HG03064 (cell line): ENCODE measurements at regions not wholly inside any gene's neighbourhood (a gene's known extent, or its start where the extent isn't known, plus 50 kb on each side); places are given as distances from the start of the nearest gene placed in this dataset.
A peak's percentile ranks its signal among the peaks of the same experiment; 100 is the strongest.
"Not testable (repeated sequence)": the region's sequence is repeated elsewhere in the genome, so short reads cannot be mapped to it uniquely, and the experiment has no call there.

ENCODE experiments used
- ATAC-seq: cut with Tn5 transposase; IDR thresholded peaks from one replicate; pipeline ENCODE4 v1.9.1; 2021; ENCODE audit warnings: low read depth; ENCODE audit not compliant: unreplicated experiment

GRCh38 chr20:29411458-29411820, 1846.0 kb upstream of the DEFB115 start:
- ATAC-seq: not testable (repeated sequence)

DNA sequence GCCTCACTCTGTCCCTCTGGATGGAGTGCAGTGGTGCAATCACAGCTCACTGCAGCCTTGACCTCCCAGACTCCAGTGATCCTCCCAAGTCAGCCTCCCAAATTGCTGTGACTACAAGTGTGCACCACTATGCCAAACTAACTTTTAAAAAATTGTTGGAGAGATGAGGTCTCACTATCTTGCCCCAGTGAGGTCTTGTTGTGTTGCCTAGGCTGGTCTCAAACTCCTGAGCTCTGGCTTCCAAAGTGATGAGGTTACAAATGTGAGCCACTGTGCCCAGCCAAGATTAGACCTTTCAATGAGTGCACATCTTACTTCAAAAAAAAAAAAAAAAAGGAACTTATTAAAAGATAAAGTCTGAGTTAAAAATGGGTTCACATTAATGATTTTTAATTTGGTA, 1838.1 kb upstream of the DEFB115 start:
- ATAC-seq: no peak

DNA sequence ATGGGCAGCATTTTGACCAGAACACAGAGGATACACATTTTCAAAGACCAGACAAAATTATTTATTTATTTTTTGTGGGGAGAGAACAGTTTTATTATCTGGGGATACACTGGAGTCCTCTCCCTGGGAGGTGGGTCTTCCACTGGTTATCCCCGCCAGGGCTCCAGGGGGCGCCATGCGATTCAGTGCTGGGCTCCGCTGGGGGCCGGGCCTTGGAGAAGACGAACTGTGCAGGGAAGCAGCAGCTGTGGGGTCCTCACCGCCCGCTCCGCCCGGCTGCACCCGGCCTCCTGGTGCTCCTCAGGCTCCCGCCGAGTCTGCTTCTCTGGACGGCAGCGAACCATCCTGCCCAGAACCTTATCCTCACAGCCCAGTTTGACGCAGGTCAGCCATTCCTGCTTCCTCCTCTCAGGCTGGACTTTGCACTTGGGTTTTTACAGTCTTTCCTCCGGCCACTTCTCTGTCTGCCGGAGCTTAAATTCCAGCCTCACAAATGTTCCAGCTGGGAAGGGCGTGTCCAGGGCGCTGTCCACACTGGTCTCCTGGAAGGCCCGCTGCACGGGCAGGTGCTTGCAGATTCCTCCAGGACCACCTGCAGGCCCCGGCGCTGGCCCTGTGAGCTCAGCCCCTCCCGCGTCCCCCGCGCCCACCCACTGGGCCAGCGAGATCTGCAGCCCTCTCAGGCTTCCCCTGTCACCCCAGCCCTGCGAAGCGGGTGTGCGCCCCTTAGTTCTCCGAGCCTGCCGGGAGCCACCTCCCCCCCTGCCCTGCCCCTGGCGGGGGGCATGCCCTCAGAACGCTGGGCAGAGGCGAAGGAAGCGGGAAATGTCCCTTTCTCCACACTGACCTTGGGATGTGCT, 1830.0 kb upstream of the DEFB115 start:
- ATAC-seq: no peak

DNA sequence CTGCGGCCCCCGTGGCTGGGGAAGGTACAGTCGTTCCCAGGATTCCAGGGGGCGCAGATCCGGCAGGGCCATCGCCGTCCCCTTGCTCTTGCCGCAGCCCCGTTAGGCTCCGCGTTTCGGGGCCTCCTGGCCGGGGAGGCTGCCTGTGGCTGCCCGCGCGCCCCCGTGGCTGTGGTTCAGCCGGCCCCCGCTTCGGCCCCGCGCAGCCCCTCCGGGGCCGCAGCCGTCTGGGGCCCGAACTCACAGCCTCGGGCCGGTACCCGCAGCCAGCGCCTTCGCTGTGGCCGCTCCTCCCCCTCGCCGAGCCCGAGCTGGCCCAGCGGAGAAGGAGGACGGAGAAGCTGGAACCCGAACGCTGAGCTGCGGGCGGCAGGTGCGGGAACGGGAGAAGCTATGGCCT, 1826.9 kb upstream of the DEFB115 start:
- no peak for ATAC-seq

- ATAC-seq: not testable (repeated sequence)
Measured at GRCh38 chr20:29440721-29441120, 1816.7 kb upstream of the DEFB115 start.

GRCh38 chr20:29443206-29443781, 1814.2 kb upstream of the DEFB115 start:
- not testable (repeated sequence) for ATAC-seq

GRCh38 chr20:29443819-29444218, 1813.6 kb upstream of the DEFB115 start:
- ATAC-seq: peak; percentile 76

- not testable (repeated sequence) for ATAC-seq
Measured at GRCh38 chr20:29445050-29445907, 1812.2 kb upstream of the DEFB115 start.

DNA sequence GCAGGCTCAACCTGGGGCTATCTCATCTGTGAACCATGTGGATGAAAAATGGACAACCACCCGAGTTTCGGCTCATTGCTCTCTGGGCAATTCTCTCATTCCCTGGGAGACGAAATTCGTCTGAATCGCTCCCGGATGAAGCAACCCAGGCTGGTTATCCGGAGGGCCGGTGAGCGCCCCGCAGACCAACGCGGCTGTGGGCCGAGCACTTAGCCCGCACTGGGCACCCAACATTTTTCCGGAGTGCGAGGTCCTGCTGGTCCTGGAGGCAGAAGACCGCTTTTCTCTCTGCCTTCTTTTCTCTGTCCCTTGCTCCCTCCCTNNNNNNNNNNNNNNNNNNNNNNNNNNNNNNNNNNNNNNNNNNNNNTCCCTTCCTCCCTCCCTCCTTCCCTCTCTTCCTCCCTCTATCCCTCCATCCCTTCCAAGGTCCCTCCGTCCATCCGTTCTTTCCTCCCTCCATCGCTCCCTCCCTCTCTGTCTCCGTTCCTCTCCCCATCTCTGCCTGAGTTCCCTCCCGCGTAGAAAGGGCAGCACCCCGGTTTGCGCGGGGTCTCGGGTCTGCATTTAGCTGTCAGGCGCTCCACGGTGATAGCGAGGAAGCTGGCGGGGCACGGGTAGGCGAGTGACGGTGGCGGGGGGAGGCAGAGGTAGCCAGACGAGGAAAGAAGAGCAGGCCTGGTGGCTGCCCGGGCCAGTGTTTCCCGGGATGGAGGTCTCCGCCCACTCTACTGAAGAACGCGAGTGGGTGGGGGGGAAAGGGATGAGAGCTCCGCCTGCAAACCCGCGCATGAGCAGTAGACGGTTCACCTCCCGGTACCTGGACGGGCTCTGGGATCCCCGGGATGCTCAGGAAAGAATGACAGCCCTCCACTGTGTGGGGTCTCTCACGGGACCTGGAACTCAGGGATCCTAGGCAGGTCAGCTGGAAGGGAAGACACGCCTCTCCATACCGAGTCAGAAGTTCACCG, 1809.7 kb upstream of the DEFB115 start:
- not testable (repeated sequence) for ATAC-seq

DNA sequence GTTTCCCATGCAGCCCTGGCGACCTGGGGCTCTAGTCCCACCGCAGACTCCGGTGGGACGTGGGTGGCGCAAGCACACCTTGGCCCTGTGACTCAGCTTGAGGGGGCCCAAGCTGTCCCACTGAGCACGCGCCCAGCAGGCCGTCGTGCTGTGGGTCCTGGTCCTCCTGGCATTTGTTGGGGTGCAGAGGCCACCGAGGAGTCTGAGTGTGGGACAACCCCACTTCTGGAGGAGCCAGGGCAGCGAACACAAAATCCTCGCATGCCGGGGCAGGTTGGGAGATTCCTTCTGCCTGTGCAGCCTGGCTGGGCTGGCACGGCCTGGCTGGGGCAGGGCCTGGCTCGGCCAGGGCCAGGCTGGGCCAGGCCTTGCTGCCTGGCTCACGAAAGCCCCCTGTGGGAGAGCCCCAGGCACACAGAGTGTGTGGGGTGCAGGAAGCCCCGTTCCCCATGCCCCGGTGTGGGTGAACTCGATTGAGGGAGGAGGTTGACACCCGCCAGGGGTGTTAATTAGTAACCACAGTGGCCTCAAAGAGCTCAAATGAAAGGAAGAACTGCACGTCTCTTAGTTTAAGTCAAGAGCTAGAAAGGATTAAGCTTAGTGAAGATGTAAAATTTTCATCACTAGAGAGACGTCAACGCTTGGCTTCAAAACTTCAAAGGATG, 1808.5 kb upstream of the DEFB115 start:
- no peak for ATAC-seq

- no peak for ATAC-seq
Measured at GRCh38 chr20:29452186-29452585, 1805.3 kb upstream of the DEFB115 start.

DNA sequence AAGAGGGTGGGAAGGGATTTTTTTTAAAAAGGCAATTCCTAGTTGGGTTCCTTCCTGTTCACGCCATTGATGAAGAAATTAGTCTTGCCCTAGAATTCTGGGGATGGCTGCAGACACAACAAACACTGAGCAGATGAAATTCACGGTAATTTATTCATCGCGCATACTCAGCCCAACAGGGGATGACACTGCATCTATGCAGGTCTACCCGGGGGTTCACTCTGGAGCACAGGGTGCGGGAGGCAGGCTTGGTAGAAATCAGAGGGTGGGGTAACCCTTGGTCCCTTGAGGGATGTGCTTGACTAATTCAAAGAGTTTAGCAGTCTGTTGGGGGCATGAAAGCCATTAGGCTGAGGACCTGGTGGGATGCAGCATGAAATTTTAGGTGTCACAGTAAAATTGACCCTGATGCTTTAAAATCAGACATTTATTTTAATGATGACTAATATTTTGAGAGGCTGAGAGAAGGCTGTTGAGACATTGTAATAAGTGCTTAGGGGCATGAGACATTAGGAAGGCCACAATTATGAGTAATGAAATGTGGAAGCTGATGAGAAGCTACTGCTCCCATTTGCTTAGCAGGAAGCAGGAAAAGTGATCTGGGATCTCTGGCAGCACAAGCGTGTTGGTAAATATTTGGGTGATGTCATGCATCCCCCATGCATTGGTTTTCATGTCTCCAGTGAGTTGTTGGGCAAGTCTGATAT, 1800.3 kb upstream of the DEFB115 start:
- not testable (repeated sequence) for ATAC-seq

DNA sequence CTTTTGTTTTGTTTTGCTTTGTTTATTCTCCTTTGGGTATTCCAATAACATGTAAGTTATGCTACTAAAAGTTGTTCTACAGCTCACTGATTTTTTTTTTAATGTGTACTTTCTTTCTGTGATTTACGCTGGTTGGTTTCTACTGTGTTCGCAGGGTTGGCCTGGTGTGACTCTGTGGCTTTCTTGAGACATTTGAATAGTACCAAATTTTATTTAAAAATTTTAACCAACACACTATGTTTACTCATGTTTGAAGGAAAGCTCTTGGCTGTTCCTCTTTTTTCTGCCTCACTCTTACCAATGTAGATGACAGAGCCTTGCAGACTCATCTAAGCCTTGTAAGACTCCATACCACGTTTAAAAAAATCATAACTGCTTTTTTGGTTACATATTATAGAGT, 1784.9 kb upstream of the DEFB115 start:
- no peak for ATAC-seq

DNA sequence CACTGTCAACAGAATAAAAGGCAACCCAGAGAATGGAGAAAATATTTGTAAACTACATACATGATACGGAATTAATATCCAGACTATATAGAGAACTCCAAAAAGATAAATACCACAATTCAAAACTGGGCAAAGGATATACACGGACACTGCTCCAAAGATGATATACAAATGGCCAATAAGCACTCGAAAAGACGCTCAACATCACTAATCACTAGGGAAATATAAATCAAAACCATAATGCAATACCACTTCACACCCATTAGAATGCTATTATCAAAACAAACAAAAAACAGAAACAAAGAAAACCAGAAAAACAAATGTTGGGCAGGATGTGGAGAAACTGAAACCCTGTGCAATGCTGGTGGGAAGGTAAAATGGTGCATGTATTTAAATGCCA, 1764.6 kb upstream of the DEFB115 start:
- ATAC-seq: not testable (repeated sequence)

DNA sequence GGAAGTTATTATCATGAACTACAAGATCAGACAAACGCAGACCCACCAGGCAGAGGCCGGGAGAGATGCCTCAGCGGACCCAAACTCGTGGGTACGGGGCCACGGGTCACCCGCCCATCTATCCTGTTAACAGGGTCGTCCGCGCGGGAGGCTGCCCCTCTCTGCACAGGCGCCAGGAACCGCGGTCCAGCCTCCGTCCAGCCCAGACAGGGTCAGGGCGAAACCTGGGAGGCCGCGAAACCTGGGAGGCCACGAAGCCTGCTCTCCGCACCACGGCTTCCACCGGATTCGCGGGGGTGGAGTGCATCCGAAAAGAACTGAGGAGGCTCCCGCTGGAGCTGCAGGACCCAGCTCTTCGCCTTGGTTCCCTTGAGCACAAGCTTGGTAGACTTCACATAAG, 1760.7 kb upstream of the DEFB115 start:
- not testable (repeated sequence) for ATAC-seq

GRCh38 chr20:29497261-29497671, 1760.2 kb upstream of the DEFB115 start:
- no peak for ATAC-seq

DNA sequence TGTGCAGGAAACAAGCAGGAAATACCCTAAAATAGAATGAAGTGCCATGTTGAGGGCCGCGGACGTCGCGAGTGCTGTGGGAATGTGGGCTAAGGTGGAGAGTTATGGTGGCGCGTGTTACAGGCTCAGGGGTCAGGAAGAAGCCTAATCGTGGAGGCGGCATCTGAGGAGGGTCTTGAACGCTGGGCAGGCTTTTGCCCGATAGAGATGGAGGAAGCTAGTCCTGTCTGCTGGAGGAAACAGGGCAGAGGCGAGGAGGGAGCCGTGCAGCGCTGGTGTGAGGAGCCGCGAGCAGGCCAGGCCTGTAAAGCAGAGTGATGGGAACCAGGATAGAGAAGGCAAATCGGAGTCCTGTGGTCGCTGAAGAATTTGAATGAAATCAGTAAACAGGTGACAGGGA, 1759.8 kb upstream of the DEFB115 start:
- ATAC-seq: not testable (repeated sequence)

GRCh38 chr20:29500738-29501137, 1756.7 kb upstream of the DEFB115 start:
- ATAC-seq: not testable (repeated sequence)

- ATAC-seq: not testable (repeated sequence)
Measured at GRCh38 chr20:29514634-29515033, 1742.8 kb upstream of the DEFB115 start.
